OCI-LY3 (cell line): ENCODE measurements at regions not wholly inside any gene's neighbourhood (a gene's known extent, or its start where the extent isn't known, plus 50 kb on each side); places are given as distances from the start of the nearest gene placed in this dataset.

ENCODE experiments used
- H2AFZ ChIP-seq: fragments of 200-600, 300-600 bp; shearing (Covaris generic); 2 replicates; pipeline ENCODE4 v1.6.0; 2014; ENCODE audit warnings: antibody characterized with exemption, low read depth, low read length
- H3K27ac ChIP-seq: fragments of 200-600, 300-600 bp; sonication (generic); 2 replicates; pipeline ENCODE4 v1.5.1; 2014; ENCODE audit warnings: mild to moderate bottlenecking, low read length, moderate library complexity, mixed read lengths
- H3K27me3 ChIP-seq: fragments of 200-600, 300-600 bp; sonication (generic); 2 replicates; pipeline ENCODE4 v1.6.1; 2014; ENCODE audit warnings: low read depth, low read length, mixed read lengths
- H3K36me3 ChIP-seq: fragments of 200-600, 300-600 bp; sonication (generic); replicated peaks from 2 replicates; pipeline ENCODE3; 2014; ENCODE audit warnings: low read depth, low read length, mixed read lengths
- H3K4me1 ChIP-seq: fragments of 300-600, 200-600 bp; sonication (generic); 2 replicates; pipeline ENCODE4 v1.6.1; 2014; ENCODE audit warnings: low read length, mixed read lengths
- H3K4me2 ChIP-seq: fragments of 200-600, 300-600 bp; sonication (generic); 2 replicates; pipeline ENCODE4 v1.6.1; 2014; ENCODE audit warnings: low read length, mixed read lengths
- H3K4me3 ChIP-seq: fragments of 300-600, 200-600 bp; sonication (generic); 2 replicates; pipeline ENCODE4 v1.5.1; 2014; ENCODE audit warnings: antibody characterized with exemption, mild to moderate bottlenecking, low read length, moderate library complexity
- H3K79me2 ChIP-seq: fragments of 300-600, 200-600 bp; shearing (Covaris generic); 2 replicates; pipeline ENCODE4 v1.6.1; 2014; ENCODE audit warnings: mild to moderate bottlenecking, low read length, mixed read lengths
- H3K9ac ChIP-seq: fragments of 300-600, 200-600 bp; shearing (Covaris generic); 2 replicates; pipeline ENCODE4 v1.6.0; 2014; ENCODE audit warnings: mild to moderate bottlenecking, low read length, moderate library complexity
- H3K9me3 ChIP-seq: fragments of 200-600, 300-600 bp; shearing (Covaris generic); 2 replicates; pipeline ENCODE4 v1.6.1; 2014; ENCODE audit warnings: low read length, mixed read lengths; ENCODE audit not compliant: insufficient read depth
- H4K20me1 ChIP-seq: fragments of 200-600, 300-600 bp; sonication (generic); 2 replicates; pipeline ENCODE4 v1.6.1; 2016; ENCODE audit warnings: low read length, mixed read lengths; ENCODE audit not compliant: insufficient read depth
- EZH2phosphoT487 ChIP-seq: fragments of 200-600 bp; shearing (Covaris generic); IDR thresholded peaks from 2 replicates; pipeline ENCODE4 v1.6.1; 2018; ENCODE audit warnings: antibody characterized with exemption, mixed run types, low read depth
- TF ChIP-seq, protein P1 (sequence below): fragments of 200-600, 300-600 bp; sonication (generic); IDR thresholded peaks from 2 replicates; pipeline ENCODE4 v1.5.1; 2014; ENCODE audit warnings: antibody characterized with exemption, low read length, low read depth

DNA sequence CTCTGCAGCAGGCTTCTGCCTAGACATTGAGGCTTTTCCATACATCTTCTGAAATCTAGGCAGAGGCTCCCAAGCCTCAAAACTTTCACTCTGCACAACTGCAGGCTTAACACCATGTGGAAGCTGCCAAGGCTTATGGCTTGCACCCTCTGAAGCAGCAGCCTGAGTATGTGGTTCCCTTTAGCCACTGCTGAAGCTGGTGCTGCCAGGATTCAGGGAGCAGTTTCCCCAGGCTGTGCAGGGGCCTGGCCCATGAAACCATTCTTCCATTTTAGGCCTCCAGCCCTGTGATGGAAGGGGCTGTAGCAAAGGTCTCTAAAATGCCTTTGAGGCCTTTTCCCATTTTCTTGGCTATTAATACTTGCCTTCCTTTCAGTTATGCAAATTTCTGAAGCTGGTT lies 680.3 kb upstream of the FTMT start:
- H2AFZ ChIP-seq: no peak overlapping the region
- H3K36me3 ChIP-seq: no peaks in the 10 kb centered on the region
- no peaks in the 10 kb centered on the region for H3K79me2 ChIP-seq
- no peak overlapping the region for H3K4me3 ChIP-seq
- H3K9me3 ChIP-seq: no peaks in the 10 kb centered on the region
- TF ChIP-seq EZH2phosphoT487: no peak
- TF ChIP-seq, protein P1, sequence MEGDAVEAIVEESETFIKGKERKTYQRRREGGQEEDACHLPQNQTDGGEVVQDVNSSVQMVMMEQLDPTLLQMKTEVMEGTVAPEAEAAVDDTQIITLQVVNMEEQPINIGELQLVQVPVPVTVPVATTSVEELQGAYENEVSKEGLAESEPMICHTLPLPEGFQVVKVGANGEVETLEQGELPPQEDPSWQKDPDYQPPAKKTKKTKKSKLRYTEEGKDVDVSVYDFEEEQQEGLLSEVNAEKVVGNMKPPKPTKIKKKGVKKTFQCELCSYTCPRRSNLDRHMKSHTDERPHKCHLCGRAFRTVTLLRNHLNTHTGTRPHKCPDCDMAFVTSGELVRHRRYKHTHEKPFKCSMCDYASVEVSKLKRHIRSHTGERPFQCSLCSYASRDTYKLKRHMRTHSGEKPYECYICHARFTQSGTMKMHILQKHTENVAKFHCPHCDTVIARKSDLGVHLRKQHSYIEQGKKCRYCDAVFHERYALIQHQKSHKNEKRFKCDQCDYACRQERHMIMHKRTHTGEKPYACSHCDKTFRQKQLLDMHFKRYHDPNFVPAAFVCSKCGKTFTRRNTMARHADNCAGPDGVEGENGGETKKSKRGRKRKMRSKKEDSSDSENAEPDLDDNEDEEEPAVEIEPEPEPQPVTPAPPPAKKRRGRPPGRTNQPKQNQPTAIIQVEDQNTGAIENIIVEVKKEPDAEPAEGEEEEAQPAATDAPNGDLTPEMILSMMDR: no peak
- no peaks in the 10 kb centered on the region for H3K27me3 ChIP-seq
- H3K9ac ChIP-seq: no peak overlapping the region
- H3K4me2 ChIP-seq: no peak overlapping the region
- H3K27ac ChIP-seq: no peak overlapping the region
- H4K20me1 ChIP-seq: no peaks in the 10 kb centered on the region
- no peaks in the 10 kb centered on the region for H3K4me1 ChIP-seq

- TF ChIP-seq, protein P1: no peak
- no peak for TF ChIP-seq EZH2phosphoT487
- no peak overlapping the region for H3K4me3 ChIP-seq
- H3K9ac ChIP-seq: no peak overlapping the region
- no peak overlapping the region for H2AFZ ChIP-seq
- no peaks in the 10 kb centered on the region for H3K27me3 ChIP-seq
- H3K9me3 ChIP-seq: no peaks in the 10 kb centered on the region
- H4K20me1 ChIP-seq: no peaks in the 10 kb centered on the region
- no peak overlapping the region for H3K27ac ChIP-seq
- H3K79me2 ChIP-seq: no peaks in the 10 kb centered on the region
- H3K4me1 ChIP-seq: no peaks in the 10 kb centered on the region
- H3K4me2 ChIP-seq: no peak overlapping the region
- no peaks in the 10 kb centered on the region for H3K36me3 ChIP-seq
These were observed 679.8 kb upstream of the FTMT start for GRCh38 chr5:121171834-121172233.

DNA sequence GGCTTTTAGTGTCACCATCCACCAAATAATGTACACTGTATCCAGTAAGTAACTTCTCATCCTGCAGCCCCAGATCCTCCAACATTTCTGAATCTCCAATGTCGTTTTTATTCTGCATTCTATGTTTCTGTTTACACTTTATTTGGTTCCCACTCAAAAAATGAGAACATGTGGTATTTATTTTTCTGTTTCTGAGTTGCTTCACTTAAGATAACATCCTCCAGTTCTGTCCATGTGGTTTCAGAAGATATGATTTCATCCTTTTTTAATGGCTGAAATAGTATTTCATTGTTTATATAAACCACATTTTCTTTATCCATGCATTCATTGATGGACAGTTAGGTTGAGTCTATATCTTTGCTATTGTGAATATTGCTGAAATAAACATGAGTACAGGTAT lies 677.3 kb upstream of the FTMT start:
- Histone ChIP-seq H4K20me1 (no peaks in the 10 kb centered on the region), H3K27me3 (no peaks in the 10 kb centered on the region), H3K4me3 (no peak overlapping the region), H3K4me1 (no peaks in the 10 kb centered on the region), H3K4me2 (no peak overlapping the region), H3K36me3 (no peaks in the 10 kb centered on the region), H2AFZ (no peak overlapping the region), H3K79me2 (no peaks in the 10 kb centered on the region), H3K9ac (no peak overlapping the region), H3K9me3 (no peaks in the 10 kb centered on the region), H3K27ac (no peak overlapping the region)
- no peak for TF ChIP-seq EZH2phosphoT487
- TF ChIP-seq, protein P1: no peak

DNA sequence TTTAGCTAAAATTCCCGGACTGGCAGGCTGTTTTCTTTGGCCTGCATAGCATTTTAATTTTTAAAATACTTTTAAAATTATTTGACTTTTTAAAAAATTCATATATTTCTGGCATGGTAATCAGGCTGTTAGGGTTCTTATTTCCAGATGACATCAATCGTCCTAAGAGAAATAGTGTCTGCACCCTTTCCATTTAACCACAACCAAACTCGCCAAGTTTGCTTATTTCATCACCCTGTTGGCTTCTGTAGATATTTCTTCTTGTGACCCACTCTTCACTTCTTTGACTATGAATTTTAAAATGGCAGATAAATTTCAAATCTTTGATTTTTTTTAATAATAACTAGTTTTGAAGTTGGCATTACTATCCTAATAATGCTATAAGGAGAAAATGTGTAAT lies 675.7 kb upstream of the FTMT start:
- H4K20me1 ChIP-seq: no peaks in the 10 kb centered on the region
- no peaks in the 10 kb centered on the region for H3K79me2 ChIP-seq
- H3K9ac ChIP-seq: no peak overlapping the region
- H3K36me3 ChIP-seq: no peaks in the 10 kb centered on the region
- no peak overlapping the region for H3K4me3 ChIP-seq
- H3K27me3 ChIP-seq: no peaks in the 10 kb centered on the region
- no peaks in the 10 kb centered on the region for H3K4me1 ChIP-seq
- H2AFZ ChIP-seq: no peak overlapping the region
- H3K4me2 ChIP-seq: no peak overlapping the region
- no peak for TF ChIP-seq EZH2phosphoT487
- TF ChIP-seq, protein P1: no peak
- H3K9me3 ChIP-seq: no peaks in the 10 kb centered on the region
- no peak overlapping the region for H3K27ac ChIP-seq
